NCI-H1105 (cell line): ENCODE measurements at regions not wholly inside any gene's neighbourhood (a gene's known extent, or its start where the extent isn't known, plus 50 kb on each side); places are given as distances from the start of the nearest gene placed in this dataset.
A peak's percentile ranks its signal among the peaks of the same experiment; 100 is the strongest.
"Not testable (repeated sequence)": the region's sequence is repeated elsewhere in the genome, so short reads cannot be mapped to it uniquely, and the experiment has no call there.

Source experiments
- DNase-seq: peaks from one replicate; lab custom pipeline; 2025; lab: John Stamatoyannopoulos, UW

DNA sequence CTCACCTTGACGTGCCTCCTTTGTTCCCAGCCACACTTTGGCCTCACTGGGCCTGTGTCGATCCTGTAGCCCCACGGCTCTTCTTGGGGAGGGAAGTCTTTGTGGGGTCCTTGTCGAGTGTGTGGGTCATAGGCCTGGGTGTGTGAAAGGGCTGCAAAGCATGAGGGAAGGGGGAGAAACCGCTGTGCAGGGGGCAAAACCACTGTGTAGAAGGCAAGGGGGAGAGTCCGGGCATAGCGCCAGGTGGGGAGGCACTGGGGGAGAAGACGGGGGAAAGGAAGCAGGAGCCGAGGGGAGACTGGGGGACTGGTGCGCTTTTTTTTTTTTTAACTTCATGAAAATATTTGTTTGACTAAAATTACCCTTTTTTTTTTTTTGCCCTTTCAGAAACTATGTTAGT lies 65.1 kb upstream of the RASD2 start:
- no peak for DNase-seq

DNA sequence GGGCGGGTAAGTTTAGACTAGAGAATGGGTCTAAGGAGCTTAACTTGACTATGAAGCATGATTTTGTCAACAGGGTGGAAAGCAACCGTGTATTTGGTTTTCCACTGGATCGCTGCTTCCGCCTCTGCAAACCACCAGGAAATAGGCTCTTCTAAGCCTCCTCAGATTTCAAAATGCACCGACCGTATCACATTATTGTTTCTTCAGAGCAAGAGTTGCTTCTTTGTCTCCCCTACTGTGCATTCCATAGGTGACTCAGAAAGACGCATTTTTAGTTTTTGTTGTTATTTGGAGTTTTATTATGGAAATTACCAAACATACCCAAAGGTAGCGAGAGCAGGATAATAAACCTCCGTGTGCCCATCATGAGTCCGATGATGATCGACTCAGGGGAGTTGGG lies 64.3 kb upstream of the RASD2 start:
- no peak for DNase-seq

DNA sequence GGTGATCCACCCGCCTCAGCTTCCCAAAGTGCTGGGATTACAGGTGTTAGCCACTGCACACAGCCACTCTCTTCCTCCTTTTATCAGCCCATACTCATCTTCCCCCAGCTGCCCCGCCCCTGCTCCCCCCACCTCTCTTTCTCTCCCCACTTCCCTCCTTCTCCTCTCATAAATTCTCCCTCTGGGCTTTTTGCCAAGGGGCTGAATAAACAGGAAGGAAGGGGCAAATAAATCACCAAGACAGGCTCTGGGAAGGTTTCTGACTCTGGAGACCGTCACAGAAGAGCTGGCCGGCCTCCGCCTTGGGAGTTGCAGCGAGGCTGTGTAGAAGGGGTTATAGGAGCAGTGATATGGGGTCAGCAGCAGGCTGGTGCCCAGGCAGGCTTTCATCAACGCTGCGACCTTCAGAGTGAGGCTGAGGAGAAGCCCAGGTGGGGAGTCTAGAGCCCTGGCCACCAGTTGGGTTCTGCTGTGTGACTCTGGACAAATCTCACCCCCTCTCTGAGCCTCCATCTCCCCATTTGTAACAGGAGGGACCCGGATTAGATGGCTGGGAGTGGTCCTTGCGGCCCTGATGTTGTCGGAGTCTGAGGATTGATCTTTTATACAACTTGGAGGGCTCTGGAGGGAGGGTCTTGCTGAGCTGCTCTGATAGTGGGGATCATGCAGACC lies 62.6 kb upstream of the RASD2 start:
- DNase-seq: peak; percentile 82

DNA sequence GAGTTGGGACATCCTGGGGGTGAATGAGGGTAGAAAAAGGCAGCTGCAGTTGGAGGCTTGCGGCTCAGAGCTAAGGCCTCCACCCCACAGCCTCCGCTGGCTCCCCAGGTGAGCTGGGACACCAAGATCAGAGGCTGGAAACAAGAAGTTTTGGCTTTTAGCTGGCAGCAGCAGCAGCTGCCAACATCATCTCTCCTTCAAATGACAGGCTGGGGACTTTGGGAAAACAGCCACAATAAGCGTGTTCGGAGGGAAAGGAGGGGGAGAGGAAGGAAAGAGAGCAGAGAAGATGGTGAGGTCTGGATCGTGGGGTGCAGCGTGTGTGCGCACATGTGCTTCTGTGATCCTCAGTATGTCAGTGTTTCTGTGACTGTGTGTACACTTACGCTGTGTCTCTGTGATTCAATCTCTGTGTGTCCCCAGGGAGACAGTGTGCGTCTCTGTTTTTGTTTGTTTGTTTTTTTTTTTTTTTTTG lies 62.0 kb upstream of the RASD2 start:
- DNase-seq: no peak

DNA sequence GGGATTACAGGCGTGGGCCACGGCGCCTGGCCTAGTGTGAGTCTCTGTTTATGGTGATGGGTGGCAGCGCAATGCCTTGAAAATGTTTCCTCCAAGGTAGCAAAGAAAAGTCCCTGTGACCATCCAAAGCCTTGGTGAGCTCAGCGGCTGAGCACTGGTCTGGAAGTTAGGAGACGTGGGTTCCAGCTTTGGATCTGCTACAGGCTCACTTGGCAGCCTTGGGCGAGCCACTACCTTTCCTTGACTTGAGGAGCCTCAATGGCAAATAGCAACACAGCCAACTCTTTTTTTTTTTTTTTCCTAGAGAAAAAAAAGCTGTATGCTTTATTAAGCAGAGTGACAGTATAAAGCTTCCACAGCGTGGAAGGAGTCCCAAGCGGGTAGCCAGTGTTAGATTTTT lies 61.3 kb upstream of the RASD2 start:
- no peak for DNase-seq

DNA sequence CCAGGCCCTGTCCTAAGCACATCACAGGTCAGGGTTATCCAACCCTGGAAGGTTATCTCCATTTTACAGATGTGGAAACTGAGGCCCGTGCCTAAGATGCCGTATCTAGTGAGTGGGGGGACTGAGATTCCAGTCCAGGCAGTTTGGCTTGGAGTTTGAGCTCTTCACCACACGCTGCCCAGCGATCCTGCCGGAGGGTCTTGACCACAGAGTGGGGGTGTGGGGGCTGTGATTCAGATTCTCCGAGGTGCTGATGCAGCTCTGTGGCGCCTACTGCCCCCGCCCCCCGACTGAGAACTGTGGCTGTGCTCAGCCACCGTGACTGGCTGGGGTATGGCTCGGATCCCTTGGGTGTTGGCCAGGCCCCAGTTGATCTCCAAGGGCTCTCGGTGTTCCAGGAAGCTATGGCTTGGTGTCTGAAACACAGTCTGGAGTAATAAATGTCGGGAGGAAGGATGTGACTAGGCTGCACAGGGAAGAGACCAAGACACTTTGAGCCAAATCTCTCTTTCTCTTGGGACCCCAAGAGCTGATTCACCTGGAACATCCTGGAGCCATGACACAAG lies 60.6 kb upstream of the RASD2 start:
- no peak for DNase-seq

DNA sequence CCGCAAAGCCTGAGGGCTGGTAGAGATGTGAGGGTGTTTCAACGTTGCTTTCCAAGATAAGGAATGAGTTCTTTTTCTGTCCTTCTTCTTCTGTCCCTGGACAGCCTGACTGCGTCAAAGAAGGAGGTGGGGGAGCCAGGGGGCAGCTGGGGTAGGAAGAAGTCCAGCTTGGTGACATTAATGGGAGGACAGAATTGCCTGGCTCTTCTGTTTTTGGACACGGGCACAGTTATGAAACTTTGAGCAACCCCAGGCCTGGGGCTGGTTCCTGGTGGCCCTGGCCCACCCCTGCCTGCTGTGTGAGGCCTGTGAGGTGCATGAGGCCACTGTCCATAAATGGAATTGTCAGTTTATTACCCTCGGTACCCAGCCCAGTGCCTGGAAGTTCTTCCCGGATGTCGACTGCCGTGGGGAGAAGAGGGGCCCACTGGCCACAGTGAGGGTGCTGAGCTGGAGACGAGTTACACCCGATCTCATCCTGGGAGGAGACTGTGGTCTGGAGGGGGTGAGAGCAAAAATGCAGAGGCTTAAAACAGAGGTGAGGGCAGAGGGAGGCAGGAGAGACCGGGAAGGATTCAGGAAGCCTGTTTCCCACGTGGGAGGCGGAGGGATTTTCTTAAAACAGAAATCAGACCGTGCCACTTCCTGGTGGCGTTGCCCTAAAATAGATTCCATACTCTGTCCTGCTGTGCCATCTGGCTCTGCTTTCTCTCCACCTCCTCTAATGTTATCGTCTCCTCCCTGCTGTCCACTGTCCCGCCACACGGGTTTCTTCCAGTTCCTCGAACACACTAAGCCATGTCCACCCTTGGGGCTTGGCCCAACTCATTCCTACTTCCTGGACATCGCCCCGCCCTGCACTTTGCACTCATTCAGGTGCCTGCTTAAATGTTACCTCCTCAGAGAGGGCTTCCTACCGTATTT lies 59.7 kb upstream of the RASD2 start:
- DNase-seq: no peak

DNA sequence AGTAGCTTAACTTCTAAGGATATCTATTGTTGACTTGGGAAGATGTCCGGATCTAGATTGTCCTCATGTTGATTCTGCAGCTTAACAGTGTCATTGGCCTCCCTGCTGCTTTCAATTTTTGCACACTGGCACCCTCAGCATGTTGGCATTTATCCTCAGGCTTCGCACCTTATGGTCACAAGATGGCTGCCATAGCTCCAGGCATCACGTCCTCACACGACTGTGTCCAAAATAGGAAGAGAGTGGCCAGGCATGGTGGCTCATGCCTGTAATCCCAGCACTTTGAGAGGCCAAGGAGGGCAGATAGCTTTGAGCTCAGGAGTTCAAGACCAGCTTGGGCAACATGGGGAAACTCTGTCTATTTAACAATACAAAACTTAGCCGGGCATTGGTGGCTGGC lies 58.3 kb upstream of the RASD2 start:
- no peak for DNase-seq

DNA sequence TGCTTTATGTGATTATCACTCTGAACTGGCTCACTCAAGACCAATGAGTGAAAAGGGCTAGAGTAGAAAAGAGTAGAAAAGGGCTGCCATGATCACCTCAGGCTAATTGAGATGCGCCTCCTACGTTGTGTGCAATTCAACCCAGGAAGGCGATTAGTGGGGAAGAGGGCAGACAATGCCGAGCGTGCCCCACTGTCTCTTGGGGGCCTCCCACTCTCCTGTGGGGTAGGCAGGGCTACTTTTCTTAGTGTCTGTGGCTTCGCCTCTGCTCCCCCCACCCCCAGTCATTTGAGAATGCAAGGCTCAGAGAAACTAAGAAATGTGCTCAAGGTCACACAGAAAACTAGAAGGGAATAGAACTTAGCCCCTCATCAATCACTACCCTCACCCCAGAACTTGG lies 57.7 kb upstream of the RASD2 start:
- no peak for DNase-seq

DNA sequence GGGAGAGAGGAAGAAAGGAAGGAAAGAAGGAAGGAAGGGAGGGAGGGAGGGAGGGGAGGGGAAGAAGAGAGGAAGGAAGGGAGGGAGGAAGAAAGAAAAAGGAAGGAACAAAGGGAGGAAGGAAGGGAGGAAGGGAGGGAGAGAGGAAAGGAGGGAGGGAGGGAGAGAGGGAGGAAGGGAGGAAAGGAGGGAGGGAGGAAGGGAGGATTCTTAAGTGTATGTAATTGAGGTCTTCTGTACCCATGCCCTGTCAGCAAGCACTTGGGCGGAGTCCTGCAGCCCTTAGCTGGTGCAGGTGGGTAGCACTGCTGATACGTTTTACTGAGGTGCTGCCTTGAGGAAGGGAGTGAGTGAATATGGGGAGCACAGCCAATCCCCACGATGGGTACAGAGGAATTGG lies 56.9 kb upstream of the RASD2 start:
- DNase-seq: no peak

DNA sequence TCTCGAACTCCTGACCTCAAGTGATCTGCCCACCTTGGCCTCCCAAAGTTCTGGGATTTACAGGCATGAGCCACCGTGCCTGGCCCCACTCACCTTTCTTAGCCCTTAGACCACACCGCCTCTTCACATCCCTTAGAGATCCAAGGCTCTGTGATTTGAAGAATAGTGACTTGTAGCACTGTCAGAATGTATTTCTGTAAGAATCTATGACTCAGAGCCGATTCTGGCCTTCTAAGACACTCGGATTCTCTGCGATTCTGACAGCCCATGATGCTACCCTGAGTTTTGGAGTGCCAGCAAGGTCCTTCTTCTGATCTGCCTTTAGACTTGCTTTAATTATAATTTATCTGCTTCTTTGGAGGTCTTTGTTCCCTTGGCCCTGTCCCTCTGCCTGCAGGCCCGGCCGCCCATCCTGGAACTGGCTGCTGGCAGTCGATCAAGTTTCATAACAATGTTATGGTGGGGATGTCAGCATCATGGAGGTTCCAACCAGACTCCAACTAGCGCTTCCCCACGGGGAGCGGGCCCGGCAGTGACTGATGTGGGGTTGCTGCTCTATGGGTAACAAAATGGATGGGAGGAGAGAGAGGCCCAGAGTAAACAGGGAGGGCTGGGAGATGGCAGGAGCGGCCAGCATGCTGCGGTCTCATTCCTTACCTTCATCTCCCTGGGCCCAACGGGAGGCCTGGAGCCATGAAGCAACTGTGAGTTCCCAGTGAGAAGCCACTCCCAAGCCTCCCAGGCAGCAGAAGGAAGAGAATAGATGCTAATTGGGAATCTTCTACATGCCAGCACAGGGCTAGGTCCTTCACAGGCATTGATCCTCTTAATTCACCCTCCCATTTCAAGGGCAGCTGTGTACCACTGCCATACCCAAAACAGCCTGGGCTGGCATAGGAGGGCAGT lies 55.7 kb upstream of the RASD2 start:
- DNase-seq: no peak

DNA sequence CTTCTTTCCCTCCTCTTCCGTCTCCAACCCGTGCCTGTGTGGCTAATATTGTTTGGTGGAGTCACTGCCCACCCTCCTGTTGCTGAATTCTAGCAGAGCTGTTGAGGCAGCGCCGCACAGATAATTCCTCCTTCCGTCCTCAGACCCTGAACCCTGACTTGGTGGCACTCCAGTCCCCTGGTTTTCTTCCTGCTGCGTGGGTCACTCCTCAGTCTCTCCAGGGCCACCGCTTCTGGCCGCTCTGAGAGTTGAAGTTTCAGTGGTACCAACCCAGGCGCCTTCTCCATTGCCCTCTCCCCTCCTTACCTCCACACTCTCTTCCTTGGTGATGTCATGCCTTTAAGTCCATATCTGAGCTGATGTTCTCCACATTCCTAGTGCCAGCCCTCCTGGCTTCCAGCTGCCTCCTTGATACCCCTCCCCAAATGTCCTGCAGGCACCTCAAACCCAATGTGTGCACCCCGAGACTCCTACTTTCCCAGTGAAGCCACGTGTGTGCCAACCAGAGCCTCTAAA lies 54.5 kb upstream of the RASD2 start:
- no peak for DNase-seq

DNA sequence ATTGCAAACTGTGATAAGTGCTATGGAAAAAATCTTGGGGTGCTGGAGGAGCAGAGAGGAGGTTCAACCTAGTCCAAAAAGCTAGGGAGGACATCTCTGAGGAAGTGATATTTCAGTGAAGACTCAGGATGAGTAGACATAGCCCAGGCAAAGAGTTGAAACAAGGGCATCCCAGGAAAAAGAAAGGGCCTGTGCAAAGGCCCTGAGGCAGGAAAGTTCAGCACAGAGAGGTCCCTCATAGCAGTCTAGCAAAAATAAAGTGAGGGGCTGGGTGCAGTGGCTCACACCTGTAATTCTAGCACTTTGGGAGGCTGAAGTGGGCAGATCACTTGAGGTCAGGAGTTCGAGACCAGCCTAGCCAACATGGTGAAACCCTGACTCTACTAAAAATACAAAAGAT lies 53.0 kb upstream of the RASD2 start:
- DNase-seq: not testable (repeated sequence)

DNA sequence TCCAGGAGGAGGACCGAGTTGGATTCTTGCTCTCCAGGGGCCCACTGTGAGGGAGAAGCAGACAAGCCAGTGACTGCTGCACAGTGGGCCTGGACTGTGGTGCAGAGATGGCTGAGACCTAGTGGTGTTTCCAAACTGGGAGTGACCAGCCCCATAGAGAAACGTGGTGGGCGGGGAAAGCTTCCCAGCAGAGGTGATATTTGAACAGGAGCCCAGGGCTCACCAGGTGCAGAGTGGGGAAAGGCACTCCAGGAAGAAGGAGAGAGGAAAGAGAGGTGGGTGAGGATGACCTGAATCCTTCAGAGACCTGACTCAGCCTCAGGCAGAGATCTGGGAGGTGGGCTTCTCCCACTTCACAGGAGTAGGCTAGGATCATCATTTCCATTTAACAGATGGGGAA lies 52.1 kb upstream of the RASD2 start:
- DNase-seq: no peak

DNA sequence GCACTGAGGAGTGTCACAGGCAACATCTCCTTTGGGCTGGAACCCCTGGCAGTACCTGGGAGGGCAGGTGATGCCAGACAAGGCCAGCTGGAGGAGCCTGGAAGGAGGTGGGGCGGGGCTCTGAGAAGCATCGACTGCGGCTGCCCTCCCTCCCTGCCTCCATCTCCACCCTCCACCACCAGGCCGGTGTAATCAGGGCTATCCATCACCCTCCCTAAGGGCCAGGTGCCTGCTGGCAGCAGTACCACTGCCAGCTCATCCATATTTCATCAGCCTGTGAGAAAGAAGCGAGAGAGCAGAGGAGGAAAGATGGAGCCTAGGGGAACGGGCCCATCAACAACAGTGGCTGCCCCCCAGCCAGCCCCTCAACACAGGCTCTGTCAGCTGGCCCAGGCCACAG lies 51.4 kb upstream of the RASD2 start:
- peak; percentile 61 for DNase-seq
